ENCODE measurements at regions not wholly inside any gene's neighbourhood (a gene's known extent, or its start where the extent isn't known, plus 50 kb on each side); places are given as distances from the start of the nearest gene placed in this dataset.

GRCh38 chr1:66435541-66435940, 98.4 kb upstream of the SGIP1 start:
- DNase-seq (no peak), ATAC-seq (no peak)
- H3K9me3 ChIP-seq, result peaks cover 0 to 12% of the 10 kb centered on the region in 2 donors
- H3K36me3 ChIP-seq, result no peaks in the 10 kb centered on the region
- intact Hi-C loops (cut with DNase I), result no loop called here
- no peak overlapping the region for H3K4me3 ChIP-seq
- H3K27me3 ChIP-seq, result no peaks in the 10 kb centered on the region
- peaks cover 0 to 25% of the 10 kb centered on the region in 2 donors for H3K4me1 ChIP-seq
- TF ChIP-seq, protein P1, sequence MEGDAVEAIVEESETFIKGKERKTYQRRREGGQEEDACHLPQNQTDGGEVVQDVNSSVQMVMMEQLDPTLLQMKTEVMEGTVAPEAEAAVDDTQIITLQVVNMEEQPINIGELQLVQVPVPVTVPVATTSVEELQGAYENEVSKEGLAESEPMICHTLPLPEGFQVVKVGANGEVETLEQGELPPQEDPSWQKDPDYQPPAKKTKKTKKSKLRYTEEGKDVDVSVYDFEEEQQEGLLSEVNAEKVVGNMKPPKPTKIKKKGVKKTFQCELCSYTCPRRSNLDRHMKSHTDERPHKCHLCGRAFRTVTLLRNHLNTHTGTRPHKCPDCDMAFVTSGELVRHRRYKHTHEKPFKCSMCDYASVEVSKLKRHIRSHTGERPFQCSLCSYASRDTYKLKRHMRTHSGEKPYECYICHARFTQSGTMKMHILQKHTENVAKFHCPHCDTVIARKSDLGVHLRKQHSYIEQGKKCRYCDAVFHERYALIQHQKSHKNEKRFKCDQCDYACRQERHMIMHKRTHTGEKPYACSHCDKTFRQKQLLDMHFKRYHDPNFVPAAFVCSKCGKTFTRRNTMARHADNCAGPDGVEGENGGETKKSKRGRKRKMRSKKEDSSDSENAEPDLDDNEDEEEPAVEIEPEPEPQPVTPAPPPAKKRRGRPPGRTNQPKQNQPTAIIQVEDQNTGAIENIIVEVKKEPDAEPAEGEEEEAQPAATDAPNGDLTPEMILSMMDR (IDR thresholded peaks at IDR 0.05), result no peak
- no peak overlapping the region for H3K27ac ChIP-seq

GRCh38 chr1:66436378-66437135, 97.4 kb upstream of the SGIP1 start:
- H3K4me3 ChIP-seq, result no peak overlapping the region
- no peaks in the 10 kb centered on the region for H3K27me3 ChIP-seq
- no peaks in the 10 kb centered on the region for H3K36me3 ChIP-seq
- intact Hi-C loops (cut with DNase I), result no loop called here
- no peak overlapping the region for H3K27ac ChIP-seq
- DNase-seq (no peak), ATAC-seq (peak; percentile 52)
- peaks cover 0 to 25% of the 10 kb centered on the region in 2 donors for H3K4me1 ChIP-seq
- peaks cover 0 to 2% of the 10 kb centered on the region in 2 donors for H3K9me3 ChIP-seq
- TF ChIP-seq, protein P1 (IDR thresholded peaks at IDR 0.05), result no peak

DNA sequence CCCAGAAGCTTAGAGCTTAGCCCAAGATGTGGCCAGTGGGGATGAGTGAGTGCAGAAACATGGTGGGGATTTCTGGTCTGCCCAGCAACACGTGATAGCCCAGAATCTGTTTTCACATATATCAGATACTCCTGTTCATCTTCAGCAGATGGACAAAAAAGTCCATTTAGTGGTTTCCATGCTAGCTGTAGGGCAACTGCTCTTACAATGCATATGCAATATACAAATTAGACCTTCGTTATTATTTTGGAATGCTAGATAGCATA, 96.9 kb upstream of the SGIP1 start:
- TF ChIP-seq, protein P1 (IDR thresholded peaks at IDR 0.05), result no peak
- no peaks in the 10 kb centered on the region for H3K9me3 ChIP-seq
- no peak overlapping the region for H3K4me3 ChIP-seq
- no peak overlapping the region for H3K27ac ChIP-seq
- intact Hi-C loops (cut with DNase I), result no loop called here
- no peak for ATAC-seq
- no peaks in the 10 kb centered on the region for H3K27me3 ChIP-seq
- DNase-seq, result no peak
- no peaks in the 10 kb centered on the region for H3K36me3 ChIP-seq
- peaks cover 0 to 25% of the 10 kb centered on the region in 2 donors for H3K4me1 ChIP-seq

GRCh38 chr1:66438062-66438461, 95.9 kb upstream of the SGIP1 start:
- Histone ChIP-seq H3K4me3 (no peak overlapping the region), H3K9me3 (no peaks in the 10 kb centered on the region), H3K27me3 (no peaks in the 10 kb centered on the region), H3K36me3 (no peaks in the 10 kb centered on the region), H3K4me1 (peaks cover 0 to 25% of the 10 kb centered on the region in 2 donors), H3K27ac (peak overlapping the region in 1 of 2 donors; percentile 75)
- DNase-seq, result no peak
- no peak for ATAC-seq
- intact Hi-C loops (cut with DNase I), result no loop called here
- TF ChIP-seq, protein P1 (IDR thresholded peaks at IDR 0.05), result no peak

DNA sequence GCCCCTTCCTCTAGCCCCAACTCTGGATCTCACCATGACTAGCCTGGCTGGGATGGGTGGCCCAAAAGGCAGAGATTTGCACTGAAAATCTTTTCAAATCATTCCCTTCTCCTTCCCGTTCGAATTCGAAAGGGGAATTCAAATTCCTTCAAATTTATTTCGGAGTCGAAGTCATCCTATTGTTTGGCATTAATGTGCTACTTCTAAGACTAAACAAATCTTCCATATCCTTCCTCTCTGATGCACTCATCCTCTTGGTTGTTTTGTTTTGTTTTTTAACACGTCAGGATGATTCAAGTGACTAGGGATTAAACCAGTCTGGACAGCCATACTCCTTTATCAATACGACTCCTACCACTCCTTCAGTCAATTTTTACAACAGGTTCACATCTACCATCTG, 95.5 kb upstream of the SGIP1 start:
- DNase-seq, result no peak
- Histone ChIP-seq H3K9me3 (no peaks in the 10 kb centered on the region), H3K4me3 (no peak overlapping the region), H3K27me3 (no peaks in the 10 kb centered on the region), H3K27ac (peak overlapping the region in 1 of 2 donors; percentile 75), H3K4me1 (peaks cover 0 to 25% of the 10 kb centered on the region in 2 donors), H3K36me3 (no peaks in the 10 kb centered on the region)
- intact Hi-C loops (cut with DNase I), result no loop called here
- TF ChIP-seq, protein P1 (IDR thresholded peaks at IDR 0.05), result no peak
- ATAC-seq, result no peak
